D721Med (cell line): ENCODE measurements at regions not wholly inside any gene's neighbourhood (a gene's known extent, or its start where the extent isn't known, plus 50 kb on each side); places are given as distances from the start of the nearest gene placed in this dataset.
"Not testable (repeated sequence)": the region's sequence is repeated elsewhere in the genome, so short reads cannot be mapped to it uniquely, and the experiment has no call there.

Source experiments
- DNase-seq: peaks from one replicate; pipeline ENCODE4 v3.0.0; 2011; ENCODE audit warnings: low spot score; ENCODE audit not compliant: insufficient read length
- FAIRE-seq: peaks from 2 replicates; lab custom pipeline; 2011; peaks lifted over from hg19 to GRCh38; lab: Jason Lieb, UNC
- CTCF ChIP-seq: IDR thresholded peaks from 2 replicates; pipeline ENCODE4 v1.5.1; 2012; ENCODE audit warnings: mild to moderate bottlenecking, control low read depth; ENCODE audit not compliant: insufficient read depth; ENCODE audit errors: missing control alignments

- DNase-seq (no peak), FAIRE-seq (no peak)
- TF ChIP-seq CTCF = no peak
Observed at GRCh38 chr7:131076032-131076431, 251.6 kb upstream of the MKLN1 start.

- TF ChIP-seq CTCF = no peak
- FAIRE-seq = no peak
- no peak for DNase-seq
Observed at GRCh38 chr7:131076711-131077181, 250.9 kb upstream of the MKLN1 start.

GRCh38 chr7:131077735-131078134, 249.9 kb upstream of the MKLN1 start:
- no peak for FAIRE-seq
- no peak for TF ChIP-seq CTCF
- no peak for DNase-seq

- DNase-seq (no peak), FAIRE-seq (no peak)
- TF ChIP-seq CTCF = no peak
Observed at GRCh38 chr7:131080754-131081153, 246.9 kb upstream of the MKLN1 start.

GRCh38 chr7:131081308-131081707, 246.4 kb upstream of the MKLN1 start:
- FAIRE-seq (no peak), DNase-seq (no peak)
- TF ChIP-seq CTCF = no peak

- FAIRE-seq = no peak
- no peak for TF ChIP-seq CTCF
Observed at GRCh38 chr7:131083781-131084180, 243.9 kb upstream of the MKLN1 start.

GRCh38 chr7:131084336-131084735, 243.3 kb upstream of the MKLN1 start:
- not testable (repeated sequence) for FAIRE-seq, DNase-seq

More at GRCh38 chr7:131083781-131084180, 243.9 kb upstream of the MKLN1 start:
- no peak for DNase-seq
